Medulla oblongata (tissue), 1 donor: ENCODE measurements at regions not wholly inside any gene's neighbourhood (a gene's known extent, or its start where the extent isn't known, plus 50 kb on each side); places are given as distances from the start of the nearest gene placed in this dataset.

ENCODE experiments used
- DNase-seq: peaks from one replicate; pipeline ENCODE4 v3.0.0-alpha.2; 2015; ENCODE audit errors: extremely low spot score

DNA sequence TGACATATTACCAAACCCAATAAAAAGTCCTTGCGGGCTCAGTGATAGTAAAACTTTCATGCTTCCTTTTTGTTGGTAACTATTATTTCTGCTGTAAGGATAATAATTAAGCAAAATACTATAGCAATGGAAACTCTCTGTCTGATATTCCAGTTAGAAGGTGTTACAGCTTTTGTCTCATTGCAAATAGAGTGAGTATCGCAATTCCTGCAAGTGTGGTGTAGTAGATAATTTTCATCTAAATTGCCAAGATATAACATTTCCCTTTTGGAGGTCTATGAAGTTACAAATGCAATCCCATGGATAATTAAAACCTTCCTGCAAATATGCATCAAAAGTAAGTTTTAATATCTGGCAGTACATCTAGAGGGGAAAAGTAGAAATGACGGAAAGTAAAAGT is 88.7 kb upstream of the CD93 start:
- DNase-seq, result no peak

DNA sequence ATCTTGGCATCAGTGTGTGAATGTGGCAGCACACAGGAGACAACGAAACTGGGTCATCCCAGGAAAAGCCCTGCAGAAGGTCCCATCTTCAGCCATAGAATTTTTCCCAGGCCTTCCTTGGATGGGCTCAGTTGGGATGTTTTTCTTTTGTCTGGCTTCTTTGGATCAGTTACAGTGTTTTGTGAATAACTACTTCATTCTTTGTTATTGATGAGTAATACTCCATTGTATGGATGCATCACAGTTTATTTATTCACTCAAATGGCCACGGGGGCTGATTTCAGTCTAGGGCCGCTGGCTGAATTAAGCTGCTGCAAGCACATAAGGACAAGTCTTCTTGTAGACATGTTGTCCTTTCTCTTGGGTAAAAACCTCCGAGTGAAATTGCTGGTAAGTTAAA is 81.3 kb upstream of the CD93 start:
- DNase-seq, result no peak

DNA sequence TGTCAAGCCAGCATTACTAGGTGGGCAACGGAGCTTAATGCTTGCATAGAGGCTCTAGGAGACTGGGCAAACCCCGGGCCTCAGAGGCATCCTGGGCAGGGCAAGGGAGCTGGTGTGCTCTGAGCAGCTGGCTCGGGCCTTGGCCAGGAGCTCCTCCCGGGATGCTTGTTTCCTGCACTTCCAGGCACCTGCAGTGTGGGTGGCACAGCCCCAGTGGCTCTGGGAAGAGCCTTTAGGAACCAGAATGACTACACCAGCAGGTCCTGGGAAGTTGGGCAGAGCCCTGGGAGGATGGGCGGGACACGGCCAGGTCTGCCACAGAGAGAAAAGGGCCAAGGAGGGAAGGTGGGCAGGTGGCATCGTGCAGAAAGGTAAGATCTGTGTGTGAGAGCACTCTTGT is 80.4 kb upstream of the CD93 start:
- no peak for DNase-seq

DNA sequence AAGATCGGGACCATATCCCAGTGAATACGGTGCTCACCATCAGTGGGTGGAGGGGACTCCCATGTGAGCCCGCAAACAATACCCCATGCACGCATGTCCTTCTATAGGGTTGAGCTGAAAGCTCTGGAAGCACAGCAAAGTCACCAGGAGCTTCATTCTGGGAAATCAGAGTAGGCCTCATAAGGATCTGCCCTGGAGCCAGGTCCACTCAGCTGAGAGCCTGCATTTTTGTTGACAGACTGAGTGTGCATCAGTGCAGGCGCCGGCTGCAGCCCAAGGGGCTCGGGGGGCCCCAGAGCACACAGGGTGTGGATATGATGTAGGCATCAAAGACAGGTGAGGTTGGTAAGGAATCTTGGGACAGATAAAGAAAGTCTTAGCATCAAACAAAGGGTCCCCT is 79.8 kb upstream of the CD93 start:
- no peak for DNase-seq

DNA sequence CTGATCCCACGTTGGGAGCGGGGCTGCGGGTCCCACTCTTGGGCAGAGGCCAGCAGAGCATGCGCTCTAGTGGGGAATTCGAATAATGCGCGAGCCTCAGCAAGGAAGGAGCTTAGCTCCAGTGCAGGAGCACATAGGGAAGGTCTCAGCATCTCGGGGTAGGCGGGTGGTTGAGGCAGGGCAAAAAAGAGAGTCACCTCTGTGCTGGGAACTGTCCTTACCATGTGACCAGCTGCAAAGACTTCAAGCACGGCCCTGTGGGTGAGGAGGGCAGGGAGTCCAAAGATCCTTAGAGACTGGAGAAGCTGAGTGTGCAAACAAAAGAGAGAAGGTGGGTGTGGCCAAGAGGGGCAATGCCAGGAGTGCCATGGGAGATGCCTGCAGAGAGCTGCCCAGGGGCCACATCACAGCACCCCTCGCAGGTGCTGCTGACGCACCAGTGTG is 79.2 kb upstream of the CD93 start:
- DNase-seq, result no peak

DNA sequence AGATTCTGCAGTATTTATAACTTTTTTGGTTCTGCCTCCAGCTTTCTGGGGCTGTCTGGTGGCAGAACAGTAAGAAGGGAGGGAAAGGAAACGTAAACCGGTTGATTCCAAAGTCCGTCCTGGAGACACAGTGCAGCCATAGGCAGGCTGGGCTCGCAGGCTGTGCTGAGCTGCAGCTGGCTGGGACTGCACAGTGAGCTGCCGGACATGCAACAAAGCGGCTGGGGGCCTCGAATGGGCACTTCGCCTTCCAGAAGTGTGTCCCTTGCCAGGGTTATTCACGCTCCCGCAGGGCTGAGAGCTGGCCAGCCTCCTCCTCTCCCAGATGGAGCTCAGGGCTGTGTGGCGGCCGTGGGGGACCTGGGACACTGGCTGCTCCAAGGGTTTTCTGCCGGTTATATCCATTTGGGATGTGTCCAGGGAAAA is 78.1 kb upstream of the CD93 start:
- DNase-seq, result peak; percentile 16

DNA sequence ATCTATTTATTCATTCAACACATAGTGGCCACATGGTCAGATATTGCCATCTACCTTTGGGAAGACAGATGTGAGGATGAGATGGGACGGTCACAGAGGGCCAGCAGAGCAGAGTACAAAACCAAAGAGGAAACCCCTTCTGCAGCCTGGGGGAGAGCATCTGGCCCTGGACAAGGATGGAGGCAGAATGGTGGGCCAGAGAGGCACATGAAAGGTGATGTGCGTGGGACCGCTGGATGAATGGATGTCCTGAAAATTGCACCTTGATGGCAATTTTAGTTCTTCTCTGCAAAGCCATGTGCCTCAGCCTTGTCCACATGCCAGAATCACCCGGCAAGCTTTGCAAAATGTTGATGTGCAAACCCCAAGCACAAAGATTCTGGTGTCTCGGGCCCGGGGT is 77.4 kb upstream of the CD93 start:
- no peak for DNase-seq

DNA sequence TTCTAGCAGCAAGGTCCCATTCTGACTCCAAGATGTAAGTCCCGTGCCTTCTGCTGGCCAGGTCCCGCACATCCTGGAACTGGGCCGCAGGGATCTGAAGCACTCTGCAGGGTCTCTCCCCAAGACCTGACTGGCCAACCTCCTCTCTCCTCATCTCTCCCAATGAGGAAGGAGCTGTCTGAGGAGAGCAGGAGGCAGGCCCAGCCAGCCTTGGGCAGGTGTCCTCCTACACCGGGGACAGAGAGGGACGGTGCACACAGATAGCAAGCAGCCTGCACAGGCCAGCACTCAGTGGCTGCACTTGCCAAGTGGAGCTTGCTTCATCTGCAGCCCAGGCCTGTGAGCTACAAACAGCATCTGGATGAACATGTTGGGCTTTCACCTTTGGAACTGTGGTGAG is 76.8 kb upstream of the CD93 start:
- DNase-seq, result no peak

DNA sequence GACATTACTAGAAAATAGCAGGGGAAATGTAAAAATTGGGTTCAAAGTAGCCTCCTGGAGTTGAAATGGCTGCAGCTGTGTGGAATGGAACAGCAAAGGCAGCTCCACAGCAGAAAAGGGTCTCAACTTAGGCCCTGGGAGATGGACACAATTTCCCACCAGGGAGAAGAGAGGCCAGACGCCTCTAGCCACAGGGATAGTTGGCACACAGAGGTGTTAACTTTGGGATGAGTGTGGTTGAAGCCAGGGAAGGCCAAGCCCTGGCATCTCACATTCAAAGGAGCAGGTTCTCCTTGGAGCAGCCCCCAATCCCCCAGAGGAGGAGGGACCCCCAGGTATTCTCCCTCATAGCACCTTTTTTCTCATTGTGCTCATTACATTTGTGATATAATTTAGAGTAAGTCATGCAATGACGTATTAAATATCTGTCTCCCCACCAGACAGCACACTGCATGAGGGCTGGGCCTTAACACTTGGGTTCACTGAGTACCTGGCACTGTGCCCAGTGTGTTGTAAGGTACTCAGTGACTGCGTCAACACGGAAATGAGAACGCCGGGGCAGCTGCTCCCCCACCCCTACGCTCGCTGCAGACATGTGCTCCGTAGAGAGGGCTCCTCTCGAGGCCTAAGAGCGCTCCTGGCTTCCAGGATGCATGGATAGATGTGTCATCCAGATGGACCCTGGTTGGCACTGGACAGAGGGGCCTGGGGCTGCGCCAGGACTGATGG is 76.0 kb upstream of the CD93 start:
- DNase-seq, result no peak

DNA sequence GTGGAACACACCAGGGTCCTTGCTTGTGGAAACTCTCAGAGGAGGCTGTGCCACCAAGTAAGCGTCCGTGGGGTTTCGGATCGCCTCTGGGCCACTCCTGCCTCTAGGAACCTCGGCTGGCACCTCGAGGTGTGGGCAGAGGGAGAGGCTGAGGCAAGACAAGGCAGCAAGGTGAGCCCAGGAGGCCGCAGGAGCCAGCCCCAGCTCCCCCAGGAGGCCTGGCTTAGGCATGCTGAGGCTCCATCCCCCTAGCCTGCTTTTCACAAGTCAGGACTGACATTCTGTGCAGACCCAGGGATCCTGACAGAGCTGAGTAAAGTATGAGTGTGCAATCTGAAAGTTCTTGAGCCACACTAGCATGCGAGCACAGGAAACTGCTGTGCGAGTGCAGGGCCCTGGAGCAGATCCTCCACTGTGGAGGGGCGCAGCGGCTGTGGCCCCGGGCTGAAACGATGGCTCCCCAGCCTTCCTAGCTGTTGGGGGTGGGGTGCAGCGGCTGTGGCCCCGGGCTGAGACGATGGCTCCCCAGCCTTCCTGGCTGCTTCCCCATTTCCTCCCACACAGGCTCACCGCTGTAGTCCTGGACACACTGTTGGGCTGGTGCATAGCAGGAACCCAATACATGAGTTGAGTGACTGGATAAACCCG is 75.2 kb upstream of the CD93 start:
- no peak for DNase-seq

DNA sequence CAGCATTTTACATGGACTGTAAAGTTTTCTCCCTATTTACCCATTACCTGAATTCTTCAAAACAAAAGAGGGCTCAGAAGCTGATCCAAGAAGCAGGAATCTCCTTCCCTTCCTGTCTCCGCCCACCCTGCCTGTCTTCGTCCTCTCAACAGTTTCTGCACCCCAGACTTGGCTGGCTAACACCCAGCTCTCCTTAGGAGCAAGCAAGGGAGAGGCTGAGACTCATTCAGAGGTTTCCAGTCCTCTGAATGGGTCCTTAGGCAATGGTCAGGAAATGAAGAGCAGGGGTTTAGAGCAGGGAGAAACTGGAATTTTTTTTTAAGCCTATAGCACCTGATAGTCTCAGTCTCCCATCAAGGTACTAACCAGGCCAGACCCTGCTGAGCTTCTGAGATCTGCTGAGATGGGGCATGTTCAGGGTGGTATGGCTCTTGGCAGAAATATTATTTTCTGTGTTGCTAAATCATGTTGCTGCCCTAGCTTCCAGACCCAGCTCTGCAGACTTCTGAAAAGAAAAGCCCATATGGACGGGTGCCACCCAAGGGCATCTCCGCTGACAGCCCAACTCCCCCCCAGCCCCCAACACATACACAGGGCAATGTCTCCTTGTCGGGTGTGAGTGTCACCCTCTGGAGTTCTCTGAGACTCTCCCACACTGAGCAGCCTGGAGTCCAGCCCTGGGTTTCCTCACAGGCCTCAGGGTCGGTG is 74.6 kb upstream of the CD93 start:
- DNase-seq, result no peak

DNA sequence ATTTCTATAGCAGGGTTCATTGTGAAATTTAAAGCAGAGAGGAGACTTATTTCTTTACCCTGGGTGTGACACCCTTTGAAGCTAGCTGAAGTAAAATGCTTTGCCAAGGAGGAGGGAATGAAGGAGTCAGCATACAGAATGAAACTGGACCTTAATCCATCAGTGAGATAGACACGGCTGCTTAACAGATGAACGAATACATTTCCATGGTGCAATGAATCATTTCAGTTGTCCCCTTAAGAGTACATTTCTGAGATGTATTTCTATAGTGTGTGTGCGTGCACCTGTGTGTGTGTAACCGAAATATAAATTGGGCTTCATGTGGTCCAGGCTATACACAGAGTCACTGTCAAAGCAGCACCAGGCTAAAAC is 73.8 kb upstream of the CD93 start:
- DNase-seq, result no peak

DNA sequence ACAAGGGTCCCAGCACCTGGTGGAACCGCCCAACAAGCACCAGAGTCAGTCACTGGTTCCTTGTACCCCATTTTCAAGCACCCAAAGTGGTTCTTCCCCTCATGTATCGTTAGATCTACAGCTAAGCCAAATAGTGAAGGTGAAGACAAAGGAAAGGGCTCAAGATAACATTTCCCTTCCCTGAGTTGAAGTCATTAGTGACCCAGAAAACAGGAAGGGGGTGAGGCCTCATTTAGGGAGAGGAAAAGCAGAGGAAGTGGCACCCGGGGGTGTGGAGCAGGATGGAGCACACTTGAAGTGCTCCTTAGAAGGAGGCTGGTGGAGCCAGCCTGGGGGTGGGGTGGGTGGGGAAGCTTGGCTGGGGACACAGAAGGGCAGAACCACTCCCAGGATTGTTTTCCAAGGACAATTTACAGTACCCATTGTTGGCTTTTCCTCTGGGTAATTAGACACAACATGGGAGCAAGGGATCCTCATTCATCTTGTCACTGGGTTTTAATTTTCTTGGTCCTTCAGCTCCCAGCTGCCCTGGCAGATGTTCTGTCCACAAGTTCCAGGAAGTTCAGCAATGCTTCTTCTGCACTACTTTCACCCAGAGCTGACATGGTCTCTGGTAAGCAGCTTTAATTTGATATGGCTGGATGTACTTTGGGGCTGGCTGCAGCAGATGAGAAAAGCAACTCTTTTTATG is 73.3 kb upstream of the CD93 start:
- DNase-seq, result no peak

DNA sequence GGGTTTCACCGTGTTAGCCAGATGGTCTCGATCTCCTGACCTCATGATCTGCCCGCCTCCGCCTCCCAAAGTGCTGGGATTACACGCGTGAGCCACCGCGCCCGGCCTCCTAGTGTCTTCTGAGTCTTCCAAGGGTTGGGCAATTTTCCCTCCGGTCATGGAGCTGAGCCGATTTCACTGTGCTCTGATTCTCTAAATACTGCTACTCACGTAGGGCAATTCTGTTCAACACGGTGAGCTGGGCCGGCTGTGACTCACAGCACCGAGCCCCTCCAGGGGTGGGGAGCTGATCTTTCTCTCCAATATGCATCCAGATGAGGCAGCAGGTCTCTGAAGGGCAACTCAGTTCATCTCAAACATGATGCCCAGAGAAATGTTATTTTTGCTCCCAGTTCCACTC is 71.6 kb upstream of the CD93 start:
- DNase-seq, result no peak

DNA sequence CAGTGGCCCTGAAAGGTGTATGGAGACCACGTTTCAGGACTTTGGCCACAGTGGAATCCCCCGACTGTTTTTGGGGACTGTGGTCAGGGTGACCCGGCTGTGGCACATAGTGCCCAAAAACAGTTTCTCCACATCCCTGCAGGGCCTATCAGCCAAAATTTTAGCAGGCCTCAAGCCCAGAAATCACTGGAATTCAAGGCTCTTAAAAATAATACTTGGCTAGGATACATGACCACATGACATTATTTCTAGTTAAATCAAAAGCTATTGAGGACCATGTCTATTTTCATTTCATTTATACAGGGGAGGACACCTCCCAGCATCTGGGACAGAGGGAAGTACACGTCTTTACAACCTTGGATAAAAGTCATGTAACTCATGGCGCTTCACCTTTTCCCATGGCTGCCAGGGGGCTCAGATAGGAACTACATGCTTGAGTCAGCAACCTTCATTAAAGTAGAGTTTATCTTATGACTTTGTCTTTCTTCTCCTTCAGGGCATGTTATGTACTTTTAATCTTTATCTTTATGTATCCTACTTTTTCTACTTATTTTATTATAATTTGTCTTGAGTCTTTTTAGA is 70.8 kb upstream of the CD93 start:
- DNase-seq, result no peak

DNA sequence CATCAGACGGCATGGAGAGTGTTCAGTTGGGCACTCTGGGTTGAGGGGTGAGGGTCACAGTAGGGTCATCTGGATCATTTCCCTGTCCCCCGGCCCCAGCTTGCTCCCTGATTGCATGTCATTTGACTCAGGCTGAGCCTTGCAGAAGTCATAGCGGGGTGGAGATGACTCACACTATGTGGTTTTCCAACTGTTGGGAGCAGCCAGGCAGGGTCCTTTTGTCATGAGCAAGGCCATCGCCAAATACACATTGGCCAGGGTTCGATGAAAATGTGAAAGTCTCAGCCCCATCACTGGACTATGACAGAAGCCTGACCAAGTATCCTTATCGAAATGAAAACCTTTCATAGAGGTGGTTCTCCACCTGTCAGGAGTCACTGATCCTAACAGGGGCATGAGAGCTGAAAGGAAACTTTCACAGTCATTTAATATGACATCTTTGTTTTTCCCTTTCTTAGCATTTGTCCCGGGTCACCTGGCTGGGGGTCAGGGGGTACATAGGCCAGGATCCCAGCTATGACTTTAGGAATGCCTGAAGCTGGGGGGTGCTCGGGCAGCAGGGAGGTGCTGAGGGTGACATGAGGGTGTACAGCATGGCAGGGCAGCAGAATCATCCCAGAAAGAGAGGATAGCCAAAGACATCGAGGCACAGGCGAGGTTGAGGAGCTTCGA is 70.2 kb upstream of the CD93 start:
- DNase-seq, result no peak

DNA sequence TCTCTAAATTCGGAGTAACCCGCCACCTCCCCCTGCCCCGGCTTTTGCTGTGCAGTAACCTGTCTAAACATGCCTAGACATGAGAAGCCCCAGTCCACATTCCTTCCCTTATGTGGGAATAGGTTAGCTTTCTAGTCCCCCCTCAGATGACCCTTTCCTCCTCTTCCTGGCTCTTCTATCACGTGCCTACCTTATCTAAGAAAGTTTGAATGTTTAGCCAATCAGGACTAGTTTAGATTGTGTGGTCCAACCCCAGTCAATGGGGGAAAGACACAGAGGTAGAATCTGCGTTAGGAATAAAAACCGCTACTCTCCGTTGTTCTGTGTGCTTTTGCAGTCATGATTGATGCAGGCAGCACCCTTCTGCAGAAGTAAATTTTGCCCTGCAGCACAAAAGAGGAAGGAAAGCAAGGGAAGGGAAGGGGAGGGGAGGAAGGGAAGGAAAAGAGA is 69.0 kb upstream of the CD93 start:
- peak; percentile 36 for DNase-seq

DNA sequence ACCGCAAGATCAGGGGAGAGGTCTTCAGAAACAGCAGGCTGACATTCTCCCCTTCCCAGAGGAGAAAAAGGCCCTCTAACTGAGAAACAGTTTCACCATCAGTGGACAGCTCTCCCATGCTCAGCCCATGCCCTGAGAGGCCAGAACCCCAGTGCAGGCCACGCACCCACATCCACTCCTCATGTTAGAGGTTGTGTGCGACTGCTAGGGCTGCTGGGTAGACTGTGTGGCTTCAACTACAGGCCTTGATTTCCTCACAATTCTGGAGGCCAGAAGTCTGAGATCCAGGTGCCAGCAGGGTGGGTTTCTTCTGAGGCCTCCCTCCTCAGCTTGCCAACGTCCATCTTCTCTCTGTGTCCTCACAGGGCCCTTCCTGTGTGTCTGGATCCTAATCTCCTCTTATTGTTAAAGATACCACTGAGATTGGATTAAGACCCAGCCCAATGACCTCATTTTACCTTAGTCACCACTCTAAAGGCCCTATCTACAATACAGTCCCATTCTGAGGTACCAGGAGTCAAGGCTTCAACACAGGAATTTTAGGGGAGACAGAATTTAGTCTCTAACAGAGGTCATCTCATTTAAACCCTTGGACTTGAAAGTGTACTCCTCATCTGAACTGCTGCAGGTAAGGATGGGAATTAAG is 67.7 kb upstream of the CD93 start:
- DNase-seq, result no peak

DNA sequence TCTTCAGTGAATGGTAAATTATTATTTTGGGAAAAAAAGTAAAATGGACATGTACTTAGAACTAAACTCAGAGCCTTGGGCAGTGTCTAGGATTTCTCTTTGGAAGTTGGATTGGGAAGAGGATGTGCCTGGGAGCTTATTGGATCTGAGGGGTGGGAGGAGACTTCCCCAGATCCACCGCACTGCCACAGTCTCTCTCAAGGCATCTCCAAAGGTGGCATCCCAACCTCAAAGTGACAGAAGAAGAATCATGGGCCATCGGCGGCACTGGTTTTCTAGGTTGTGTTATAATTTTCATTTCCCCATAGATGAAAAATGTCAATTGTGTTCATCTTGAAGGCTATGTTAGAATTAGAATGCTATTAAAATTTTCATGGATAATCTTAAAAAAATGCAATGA is 66.8 kb upstream of the CD93 start:
- DNase-seq, result no peak

DNA sequence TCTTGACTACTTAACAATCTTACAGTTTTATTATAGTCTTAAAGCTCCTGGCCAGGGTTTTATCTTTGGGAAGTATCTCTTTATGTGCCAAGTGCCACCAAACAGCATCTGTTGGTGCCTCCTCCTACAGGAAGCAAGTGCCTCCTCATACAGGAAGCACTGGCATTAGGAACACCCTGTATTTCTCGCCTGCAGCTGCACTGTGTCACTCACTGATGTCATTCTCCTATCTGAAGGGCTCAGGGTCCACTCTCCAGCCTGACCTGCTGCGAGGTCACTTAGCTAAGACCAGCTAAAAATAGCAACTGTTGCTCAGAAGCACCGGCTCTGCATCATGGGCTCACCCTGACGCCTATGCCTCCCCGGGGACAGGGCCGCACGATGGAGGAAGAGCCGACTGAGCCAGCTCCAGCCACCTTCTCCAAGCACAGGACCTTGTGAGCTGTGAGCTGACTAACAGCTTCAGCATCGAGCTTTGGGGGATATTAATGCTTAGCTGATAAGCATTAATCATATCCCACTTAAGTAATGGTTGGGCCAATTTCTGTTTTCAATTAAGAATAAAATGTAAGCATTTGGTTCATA is 66.3 kb upstream of the CD93 start:
- DNase-seq, result no peak

DNA sequence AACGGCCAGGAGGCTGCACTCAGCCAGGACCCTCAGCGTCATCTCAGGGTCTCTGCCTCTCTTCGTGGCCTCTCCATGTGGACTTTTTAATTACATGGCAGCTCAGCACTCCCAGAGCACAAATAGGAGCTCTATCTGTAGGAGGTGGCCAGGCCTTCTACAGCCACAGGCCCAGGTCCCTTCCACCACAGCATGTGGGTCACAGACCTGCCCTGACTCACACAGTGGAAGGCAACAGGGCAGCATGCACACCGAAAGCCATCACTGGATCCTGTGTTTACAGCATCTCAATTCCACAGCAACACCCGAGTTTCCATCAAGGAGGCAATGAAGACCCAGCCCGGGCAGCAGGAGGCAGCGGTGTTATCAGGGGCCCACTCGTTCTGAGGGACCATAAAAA is 65.8 kb upstream of the CD93 start:
- DNase-seq, result no peak
